Liver (tissue), 8 donors: ENCODE measurements at regions not wholly inside any gene's neighbourhood (a gene's known extent, or its start where the extent isn't known, plus 50 kb on each side); places are given as distances from the start of the nearest gene placed in this dataset.

ENCODE experiments used
- DNase-seq: peaks from one replicate; pipeline ENCODE4 v3.0.0-alpha.2; 2017; ENCODE audit warnings: low spot score
- H3K27ac ChIP-seq, 2 donors: one replicate each; pipeline ENCODE4 v1.7.0; 2013; ENCODE audit warnings: inconsistent platforms in 2 of 2, low read length in 2 of 2, control low read depth in 1 of 2, low read depth in 1 of 2, mild to moderate bottlenecking in 1 of 2
- H3K27me3 ChIP-seq, 4 donors: one replicate each; pipeline versions ENCODE4 v1.6.1 to v1.7.0; 2013; ENCODE audit warnings: low read length in 3 of 4, inconsistent platforms in 1 of 4, mild to moderate bottlenecking in 1 of 4, moderate library complexity in 1 of 4; ENCODE audit not compliant: control insufficient read depth in 4 of 4, insufficient read depth in 4 of 4
- H3K36me3 ChIP-seq, 4 donors: one replicate each; pipeline versions ENCODE4 v1.6.1 to v1.7.0; 2013; ENCODE audit warnings: low read length in 3 of 4, mild to moderate bottlenecking in 3 of 4, low read depth in 1 of 4, moderate library complexity in 1 of 4; ENCODE audit not compliant: control insufficient read depth in 4 of 4, insufficient read depth in 3 of 4
- H3K4me1 ChIP-seq, 4 donors: one replicate each; pipeline versions ENCODE4 v1.6.1 to v1.7.0; 2013; ENCODE audit warnings: low read length in 3 of 4, mild to moderate bottlenecking in 3 of 4, moderate library complexity in 1 of 4; ENCODE audit not compliant: control insufficient read depth in 4 of 4, insufficient read depth in 4 of 4
- H3K4me3 ChIP-seq, 3 donors: one replicate each; pipeline versions ENCODE4 v1.6.1 to v1.7.0; 2013; ENCODE audit warnings: low read length in 3 of 3, control low read depth in 1 of 3, low read depth in 1 of 3, mild to moderate bottlenecking in 1 of 3
- H3K9ac ChIP-seq, 2 donors: one replicate each; pipeline ENCODE4 v1.7.0; 2013; ENCODE audit warnings: low read length in 2 of 2, mild to moderate bottlenecking in 2 of 2, moderate library complexity in 2 of 2, control low read depth in 1 of 2, low read depth in 1 of 2
- H3K9me3 ChIP-seq, 4 donors: one replicate each; pipeline versions ENCODE4 v1.6.1 to v1.7.0; 2013; ENCODE audit warnings: low read length in 3 of 4; ENCODE audit not compliant: control insufficient read depth in 4 of 4
- ATF3 ChIP-seq: IDR thresholded peaks from 2 replicates; pipeline ENCODE4 v1.6.1; 2016; ENCODE audit warnings: antibody characterized with exemption
- EGR1 ChIP-seq, 2 donors: IDR thresholded peaks; 2 replicates each; pipeline ENCODE4 v1.6.1; 2016 to 2018; ENCODE audit warnings: antibody characterized with exemption in 2 of 2, low read depth in 2 of 2
- FOXA1 ChIP-seq: IDR thresholded peaks from 2 replicates; pipeline ENCODE4 v1.6.1; 2016; ENCODE audit warnings: antibody characterized with exemption
- FOXA2 ChIP-seq: IDR thresholded peaks from 2 replicates; pipeline ENCODE4 v1.6.1; 2016; ENCODE audit warnings: antibody characterized with exemption
- GABPA ChIP-seq, 2 donors: IDR thresholded peaks in 1 of 2; conservative IDR thresholded peaks in 1 of 2; 2 replicates each; pipeline ENCODE4 v1.6.1; 2016; ENCODE audit warnings: antibody characterized with exemption in 2 of 2, mild to moderate bottlenecking in 1 of 2, moderate library complexity in 1 of 2
- HNF4A ChIP-seq, 2 donors: conservative IDR thresholded peaks; 2 replicates each; pipeline ENCODE4 v1.6.1; 2016; ENCODE audit warnings: antibody characterized with exemption in 2 of 2, mild to moderate bottlenecking in 2 of 2
- HNF4G ChIP-seq: IDR thresholded peaks from 2 replicates; pipeline ENCODE4 v1.6.1; 2016; ENCODE audit warnings: antibody characterized with exemption
- JUND ChIP-seq, 2 donors: IDR thresholded peaks; 2 replicates each; pipeline ENCODE4 v1.6.1; 2016; ENCODE audit warnings: antibody characterized with exemption in 2 of 2
- NR2F2 ChIP-seq: IDR thresholded peaks from 2 replicates; pipeline ENCODE4 v1.6.1; 2016; ENCODE audit warnings: antibody characterized with exemption
- RAD21 ChIP-seq, 2 donors: IDR thresholded peaks; 2 replicates each; pipeline ENCODE4 v1.6.1; 2016; ENCODE audit warnings: antibody characterized with exemption in 2 of 2, mild to moderate bottlenecking in 2 of 2
- RXRA ChIP-seq, 2 donors: IDR thresholded peaks; 2 replicates each; pipeline ENCODE4 v1.6.1; 2017 to 2018; ENCODE audit warnings: antibody characterized with exemption in 2 of 2, mild to moderate bottlenecking in 1 of 2
- SP1 ChIP-seq: IDR thresholded peaks from 2 replicates; pipeline ENCODE4 v1.6.1; 2018; ENCODE audit warnings: antibody characterized with exemption, mild to moderate bottlenecking
- TAF1 ChIP-seq: conservative IDR thresholded peaks from 2 replicates; pipeline ENCODE4 v1.6.1; 2016; ENCODE audit warnings: antibody characterized with exemption, mild to moderate bottlenecking
- YY1 ChIP-seq: IDR thresholded peaks from 2 replicates; pipeline ENCODE4 v1.6.1; 2016; ENCODE audit warnings: antibody characterized with exemption, mild to moderate bottlenecking
- WGBS: extraction: QIAGEN DNeasy Blood & Tissue Kit; methylation state at CpG from one replicate; pipeline ENCODE4 v1.1.7; 2013; 5-methylcytosine and 5-hydroxymethylcytosine counted together
- TF ChIP-seq, protein P1 (sequence below): IDR thresholded peaks from 2 replicates; pipeline ENCODE4 v1.6.1; 2016; ENCODE audit warnings: antibody characterized with exemption
- TF ChIP-seq, protein P2 (sequence below): fragments of 150-350 bp; IDR thresholded peaks from 2 replicates; pipeline ENCODE4 v1.5.1; 2017; ENCODE audit warnings: improper control_type of control experiment, low read depth, low read length; ENCODE audit not compliant: missing input control
- TF ChIP-seq, protein P3 (sequence below): IDR thresholded peaks from 2 replicates; pipeline ENCODE4 v1.6.1; 2016; ENCODE audit warnings: antibody characterized with exemption
- TF ChIP-seq, protein P4 (sequence below): IDR thresholded peaks from 2 replicates; pipeline ENCODE4 v1.6.1; 2016; ENCODE audit warnings: antibody characterized with exemption, mild to moderate bottlenecking
- donor health status: healthy.
- donor health status: healthy.
- donor health status: healthy.
- donor health status: healthy.
- donor health status: healthy.

DNA sequence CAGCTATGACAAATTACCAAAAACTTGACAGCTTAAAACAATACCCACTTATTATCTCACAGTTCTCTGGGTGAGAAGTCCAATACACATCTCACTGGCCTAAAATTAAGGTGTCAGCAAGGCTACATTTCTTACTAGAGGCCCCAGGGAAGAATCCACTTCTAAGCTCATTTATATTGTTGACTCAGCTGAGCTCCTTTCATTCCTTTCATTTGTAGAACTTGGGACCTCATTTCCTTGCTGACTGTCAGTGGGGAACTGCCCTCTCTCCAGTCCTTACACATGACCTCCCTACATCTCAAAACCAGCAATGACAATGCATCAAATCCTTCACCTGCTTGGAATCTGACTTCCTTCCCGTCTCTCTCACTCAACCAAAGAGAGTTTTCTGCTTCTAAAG lies 240.3 kb downstream of the IPMK start:
- Histone ChIP-seq H3K9ac (no peak overlapping the region), H3K9me3 (no peaks in the 10 kb centered on the region), H3K4me3 (no peak overlapping the region), H3K27ac (no peak overlapping the region), H3K36me3 (no peaks in the 10 kb centered on the region), H3K27me3 (no peaks in the 10 kb centered on the region), H3K4me1 (no peaks in the 10 kb centered on the region)
- no peak for DNase-seq
- TF ChIP-seq FOXA2 (no peak), RAD21 (IDR thresholded peaks at IDR 0.05) (no peak), HNF4A (conservative IDR thresholded peaks at IDR 0.05) (no peak), GABPA (IDR thresholded peaks at IDR 0.05 in 1 of 2, conservative IDR thresholded peaks at IDR 0.05 in 1 of 2) (no peak), HNF4G (no peak), YY1 (no peak), NR2F2 (no peak), SP1 (no peak), RXRA (IDR thresholded peaks at IDR 0.05) (no peak), EGR1 (IDR thresholded peaks at IDR 0.05; ENCODE audit: low read depth in 2 of 2) (no peak)
- TF ChIP-seq, protein P1, sequence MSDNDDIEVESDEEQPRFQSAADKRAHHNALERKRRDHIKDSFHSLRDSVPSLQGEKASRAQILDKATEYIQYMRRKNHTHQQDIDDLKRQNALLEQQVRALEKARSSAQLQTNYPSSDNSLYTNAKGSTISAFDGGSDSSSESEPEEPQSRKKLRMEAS: no peak
- WGBS: 85% methylated on average over 1 of the region's 1 CpG

- TF ChIP-seq YY1: no peak
- TF ChIP-seq, protein P2, sequence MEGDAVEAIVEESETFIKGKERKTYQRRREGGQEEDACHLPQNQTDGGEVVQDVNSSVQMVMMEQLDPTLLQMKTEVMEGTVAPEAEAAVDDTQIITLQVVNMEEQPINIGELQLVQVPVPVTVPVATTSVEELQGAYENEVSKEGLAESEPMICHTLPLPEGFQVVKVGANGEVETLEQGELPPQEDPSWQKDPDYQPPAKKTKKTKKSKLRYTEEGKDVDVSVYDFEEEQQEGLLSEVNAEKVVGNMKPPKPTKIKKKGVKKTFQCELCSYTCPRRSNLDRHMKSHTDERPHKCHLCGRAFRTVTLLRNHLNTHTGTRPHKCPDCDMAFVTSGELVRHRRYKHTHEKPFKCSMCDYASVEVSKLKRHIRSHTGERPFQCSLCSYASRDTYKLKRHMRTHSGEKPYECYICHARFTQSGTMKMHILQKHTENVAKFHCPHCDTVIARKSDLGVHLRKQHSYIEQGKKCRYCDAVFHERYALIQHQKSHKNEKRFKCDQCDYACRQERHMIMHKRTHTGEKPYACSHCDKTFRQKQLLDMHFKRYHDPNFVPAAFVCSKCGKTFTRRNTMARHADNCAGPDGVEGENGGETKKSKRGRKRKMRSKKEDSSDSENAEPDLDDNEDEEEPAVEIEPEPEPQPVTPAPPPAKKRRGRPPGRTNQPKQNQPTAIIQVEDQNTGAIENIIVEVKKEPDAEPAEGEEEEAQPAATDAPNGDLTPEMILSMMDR: no peak
- no peak for TF ChIP-seq HNF4G
- Histone ChIP-seq H3K9me3 (peaks cover 0 to 1% (median 0%) of the 10 kb centered on the region in 4 donors), H3K36me3 (no peaks in the 10 kb centered on the region), H3K27ac (no peak overlapping the region), H3K27me3 (no peaks in the 10 kb centered on the region), H3K4me1 (no peaks in the 10 kb centered on the region), H3K9ac (no peak overlapping the region), H3K4me3 (no peak overlapping the region)
- DNase-seq: no peak
- 78% methylated on average over 3 of the region's 3 CpGs for WGBS
These were observed 241.7 kb downstream of the IPMK start for GRCh38 chr10:58026036-58026435.

- Histone ChIP-seq H3K27me3 (no peaks in the 10 kb centered on the region), H3K36me3 (no peaks in the 10 kb centered on the region), H3K4me1 (no peaks in the 10 kb centered on the region)
- TF ChIP-seq FOXA1 (no peak), HNF4G (no peak), FOXA2 (no peak), JUND (IDR thresholded peaks at IDR 0.05) (no peak), HNF4A (conservative IDR thresholded peaks at IDR 0.05) (no peak), TAF1 (no peak), YY1 (no peak), SP1 (no peak), RXRA (IDR thresholded peaks at IDR 0.05) (no peak), GABPA (IDR thresholded peaks at IDR 0.05 in 1 of 2, conservative IDR thresholded peaks at IDR 0.05 in 1 of 2) (no peak), EGR1 (IDR thresholded peaks at IDR 0.05; ENCODE audit: low read depth in 2 of 2) (no peak), ATF3 (no peak), NR2F2 (no peak), RAD21 (IDR thresholded peaks at IDR 0.05) (no peak)
- TF ChIP-seq, protein P3, sequence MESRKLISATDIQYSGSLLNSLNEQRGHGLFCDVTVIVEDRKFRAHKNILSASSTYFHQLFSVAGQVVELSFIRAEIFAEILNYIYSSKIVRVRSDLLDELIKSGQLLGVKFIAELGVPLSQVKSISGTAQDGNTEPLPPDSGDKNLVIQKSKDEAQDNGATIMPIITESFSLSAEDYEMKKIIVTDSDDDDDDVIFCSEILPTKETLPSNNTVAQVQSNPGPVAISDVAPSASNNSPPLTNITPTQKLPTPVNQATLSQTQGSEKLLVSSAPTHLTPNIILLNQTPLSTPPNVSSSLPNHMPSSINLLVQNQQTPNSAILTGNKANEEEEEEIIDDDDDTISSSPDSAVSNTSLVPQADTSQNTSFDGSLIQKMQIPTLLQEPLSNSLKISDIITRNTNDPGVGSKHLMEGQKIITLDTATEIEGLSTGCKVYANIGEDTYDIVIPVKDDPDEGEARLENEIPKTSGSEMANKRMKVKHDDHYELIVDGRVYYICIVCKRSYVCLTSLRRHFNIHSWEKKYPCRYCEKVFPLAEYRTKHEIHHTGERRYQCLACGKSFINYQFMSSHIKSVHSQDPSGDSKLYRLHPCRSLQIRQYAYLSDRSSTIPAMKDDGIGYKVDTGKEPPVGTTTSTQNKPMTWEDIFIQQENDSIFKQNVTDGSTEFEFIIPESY: no peak
- TF ChIP-seq, protein P4, sequence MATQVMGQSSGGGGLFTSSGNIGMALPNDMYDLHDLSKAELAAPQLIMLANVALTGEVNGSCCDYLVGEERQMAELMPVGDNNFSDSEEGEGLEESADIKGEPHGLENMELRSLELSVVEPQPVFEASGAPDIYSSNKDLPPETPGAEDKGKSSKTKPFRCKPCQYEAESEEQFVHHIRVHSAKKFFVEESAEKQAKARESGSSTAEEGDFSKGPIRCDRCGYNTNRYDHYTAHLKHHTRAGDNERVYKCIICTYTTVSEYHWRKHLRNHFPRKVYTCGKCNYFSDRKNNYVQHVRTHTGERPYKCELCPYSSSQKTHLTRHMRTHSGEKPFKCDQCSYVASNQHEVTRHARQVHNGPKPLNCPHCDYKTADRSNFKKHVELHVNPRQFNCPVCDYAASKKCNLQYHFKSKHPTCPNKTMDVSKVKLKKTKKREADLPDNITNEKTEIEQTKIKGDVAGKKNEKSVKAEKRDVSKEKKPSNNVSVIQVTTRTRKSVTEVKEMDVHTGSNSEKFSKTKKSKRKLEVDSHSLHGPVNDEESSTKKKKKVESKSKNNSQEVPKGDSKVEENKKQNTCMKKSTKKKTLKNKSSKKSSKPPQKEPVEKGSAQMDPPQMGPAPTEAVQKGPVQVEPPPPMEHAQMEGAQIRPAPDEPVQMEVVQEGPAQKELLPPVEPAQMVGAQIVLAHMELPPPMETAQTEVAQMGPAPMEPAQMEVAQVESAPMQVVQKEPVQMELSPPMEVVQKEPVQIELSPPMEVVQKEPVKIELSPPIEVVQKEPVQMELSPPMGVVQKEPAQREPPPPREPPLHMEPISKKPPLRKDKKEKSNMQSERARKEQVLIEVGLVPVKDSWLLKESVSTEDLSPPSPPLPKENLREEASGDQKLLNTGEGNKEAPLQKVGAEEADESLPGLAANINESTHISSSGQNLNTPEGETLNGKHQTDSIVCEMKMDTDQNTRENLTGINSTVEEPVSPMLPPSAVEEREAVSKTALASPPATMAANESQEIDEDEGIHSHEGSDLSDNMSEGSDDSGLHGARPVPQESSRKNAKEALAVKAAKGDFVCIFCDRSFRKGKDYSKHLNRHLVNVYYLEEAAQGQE: no peak
These were observed 244.2 kb downstream of the IPMK start for GRCh38 chr10:58023341-58024073.

More at GRCh38 chr10:58023341-58024073, 244.2 kb downstream of the IPMK start:
- H3K9ac ChIP-seq: no peak overlapping the region
- DNase-seq: no peak
- H3K9me3 ChIP-seq: peaks cover 0 to 1% (median 0%) of the 10 kb centered on the region in 4 donors
- no peak overlapping the region for H3K4me3 ChIP-seq
- WGBS: 3% methylated on average over 2 of the region's 2 CpGs
- no peak overlapping the region for H3K27ac ChIP-seq
